ENCODE measurements at regions not wholly inside any gene's neighbourhood (a gene's known extent, or its start where the extent isn't known, plus 50 kb on each side); places are given as distances from the start of the nearest gene placed in this dataset.

GRCh38 chr6:132088150-132088549, 137.0 kb upstream of the CCN2 start:
- DNase-seq, result no peak
- H3K36me3 Mint-ChIP-seq, result no peaks in the 10 kb centered on the region
- no peaks in the 10 kb centered on the region for H3K27me3 Mint-ChIP-seq
- peaks cover 0 to 4% (median 0%) of the 10 kb centered on the region in 7 donors for H3K9me3 Mint-ChIP-seq
- no peaks in the 10 kb centered on the region for H3K4me1 ChIP-seq (ENCODE audit: control insufficient read depth, insufficient read depth, low read length, poor library complexity, severe bottlenecking)
- no peak for ATAC-seq (ENCODE audit: low read depth in 2 of 2)
- H3K4me1 Mint-ChIP-seq, result no peaks in the 10 kb centered on the region
- H3K9me3 ChIP-seq (ENCODE audit: control insufficient read depth in 2 of 2, low read length in 2 of 2), result no peaks in the 10 kb centered on the region
- H3K4me3 Mint-ChIP-seq, result no peak overlapping the region
- no peak overlapping the region for H3K27ac Mint-ChIP-seq
- H3K27me3 ChIP-seq (ENCODE audit: control insufficient read depth, insufficient read depth, low read length), result no peaks in the 10 kb centered on the region
- H3K27ac ChIP-seq (ENCODE audit: insufficient read depth, low read length, poor library complexity, severe bottlenecking), result no peak overlapping the region
- no peaks in the 10 kb centered on the region for H3K36me3 ChIP-seq (ENCODE audit: control insufficient read depth, insufficient read depth, low read length)
- no peak overlapping the region for H3K4me3 ChIP-seq (ENCODE audit: low read depth, low read length)

GRCh38 chr6:132087391-132087790, 136.2 kb upstream of the CCN2 start:
- Mint-ChIP-seq H3K4me3 (no peak overlapping the region), H3K27me3 (no peaks in the 10 kb centered on the region), H3K9me3 (peaks cover 0 to 4% (median 2%) of the 10 kb centered on the region in 7 donors), H3K4me1 (no peaks in the 10 kb centered on the region), H3K36me3 (no peaks in the 10 kb centered on the region), H3K27ac (no peak overlapping the region)
- ATAC-seq (ENCODE audit: low read depth in 2 of 2) (no peak), DNase-seq (no peak)
- no peak overlapping the region for H3K27ac ChIP-seq (ENCODE audit: insufficient read depth, low read length, poor library complexity, severe bottlenecking)
- H3K4me1 ChIP-seq (ENCODE audit: control insufficient read depth, insufficient read depth, low read length, poor library complexity, severe bottlenecking), result no peaks in the 10 kb centered on the region
- H3K36me3 ChIP-seq (ENCODE audit: control insufficient read depth, insufficient read depth, low read length), result no peaks in the 10 kb centered on the region
- H3K27me3 ChIP-seq (ENCODE audit: control insufficient read depth, insufficient read depth, low read length), result no peaks in the 10 kb centered on the region
- H3K9me3 ChIP-seq (ENCODE audit: control insufficient read depth in 2 of 2, low read length in 2 of 2), result no peaks in the 10 kb centered on the region
- no peak overlapping the region for H3K4me3 ChIP-seq (ENCODE audit: low read depth, low read length)

- Mint-ChIP-seq H3K27ac (no peak overlapping the region), H3K36me3 (no peaks in the 10 kb centered on the region), H3K9me3 (peaks cover 0 to 5% (median 0%) of the 10 kb centered on the region in 7 donors), H3K4me1 (no peaks in the 10 kb centered on the region), H3K27me3 (no peaks in the 10 kb centered on the region), H3K4me3 (no peak overlapping the region)
- H3K36me3 ChIP-seq (ENCODE audit: control insufficient read depth, insufficient read depth, low read length), result no peaks in the 10 kb centered on the region
- no peaks in the 10 kb centered on the region for H3K9me3 ChIP-seq (ENCODE audit: control insufficient read depth in 2 of 2, low read length in 2 of 2)
- DNase-seq (no peak), ATAC-seq (ENCODE audit: low read depth in 2 of 2) (no peak)
- H3K4me3 ChIP-seq (ENCODE audit: low read depth, low read length), result no peak overlapping the region
- H3K4me1 ChIP-seq (ENCODE audit: control insufficient read depth, insufficient read depth, low read length, poor library complexity, severe bottlenecking), result no peaks in the 10 kb centered on the region
- H3K27ac ChIP-seq (ENCODE audit: insufficient read depth, low read length, poor library complexity, severe bottlenecking), result no peak overlapping the region
- H3K27me3 ChIP-seq (ENCODE audit: control insufficient read depth, insufficient read depth, low read length), result no peaks in the 10 kb centered on the region
Observed at GRCh38 chr6:132085731-132086130, 134.6 kb upstream of the CCN2 start.

- H3K27me3 Mint-ChIP-seq, result no peaks in the 10 kb centered on the region
- peaks cover 0 to 5% (median 0%) of the 10 kb centered on the region in 7 donors for H3K9me3 Mint-ChIP-seq
- no peaks in the 10 kb centered on the region for H3K36me3 Mint-ChIP-seq
- ATAC-seq (ENCODE audit: low read depth in 2 of 2) (no peak), DNase-seq (no peak)
- H3K9me3 ChIP-seq (ENCODE audit: control insufficient read depth in 2 of 2, low read length in 2 of 2), result no peaks in the 10 kb centered on the region
- H3K4me3 ChIP-seq (ENCODE audit: low read depth, low read length), result no peak overlapping the region
- no peaks in the 10 kb centered on the region for H3K4me1 ChIP-seq (ENCODE audit: control insufficient read depth, insufficient read depth, low read length, poor library complexity, severe bottlenecking)
- no peaks in the 10 kb centered on the region for H3K27me3 ChIP-seq (ENCODE audit: control insufficient read depth, insufficient read depth, low read length)
- no peak overlapping the region for H3K27ac ChIP-seq (ENCODE audit: insufficient read depth, low read length, poor library complexity, severe bottlenecking)
- no peak overlapping the region for H3K27ac Mint-ChIP-seq
- H3K4me3 Mint-ChIP-seq, result no peak overlapping the region
- no peaks in the 10 kb centered on the region for H3K36me3 ChIP-seq (ENCODE audit: control insufficient read depth, insufficient read depth, low read length)
- no peaks in the 10 kb centered on the region for H3K4me1 Mint-ChIP-seq
Observed at GRCh38 chr6:132084811-132085509, 133.8 kb upstream of the CCN2 start.

- H3K27me3 Mint-ChIP-seq, result no peaks in the 10 kb centered on the region
- ATAC-seq (ENCODE audit: low read depth in 2 of 2), result no peak
- no peaks in the 10 kb centered on the region for H3K27me3 ChIP-seq (ENCODE audit: control insufficient read depth, insufficient read depth, low read length)
Observed at GRCh38 chr6:132082421-132082820, 131.2 kb upstream of the CCN2 start.

GRCh38 chr6:132081338-132081737, 130.2 kb upstream of the CCN2 start:
- H3K27me3 ChIP-seq (ENCODE audit: control insufficient read depth, insufficient read depth, low read length), result no peaks in the 10 kb centered on the region
- H3K4me1 ChIP-seq (ENCODE audit: control insufficient read depth, insufficient read depth, low read length, poor library complexity, severe bottlenecking), result no peaks in the 10 kb centered on the region
- Mint-ChIP-seq H3K27me3 (no peaks in the 10 kb centered on the region), H3K4me1 (no peaks in the 10 kb centered on the region), H3K9me3 (peaks cover 0 to 5% (median 0%) of the 10 kb centered on the region in 7 donors), H3K27ac (no peak overlapping the region), H3K36me3 (no peaks in the 10 kb centered on the region), H3K4me3 (no peak overlapping the region)
- H3K27ac ChIP-seq (ENCODE audit: insufficient read depth, low read length, poor library complexity, severe bottlenecking), result no peak overlapping the region
- no peaks in the 10 kb centered on the region for H3K36me3 ChIP-seq (ENCODE audit: control insufficient read depth, insufficient read depth, low read length)
- ATAC-seq (ENCODE audit: low read depth in 2 of 2), result no peak
- no peak overlapping the region for H3K4me3 ChIP-seq (ENCODE audit: low read depth, low read length)
- DNase-seq, result no peak
- no peaks in the 10 kb centered on the region for H3K9me3 ChIP-seq (ENCODE audit: control insufficient read depth in 2 of 2, low read length in 2 of 2)

More at GRCh38 chr6:132082421-132082820, 131.2 kb upstream of the CCN2 start:
- Histone ChIP-seq H3K27ac (ENCODE audit: insufficient read depth, low read length, poor library complexity, severe bottlenecking) (no peak overlapping the region), H3K4me3 (ENCODE audit: low read depth, low read length) (no peak overlapping the region), H3K9me3 (ENCODE audit: control insufficient read depth in 2 of 2, low read length in 2 of 2) (no peaks in the 10 kb centered on the region), H3K4me1 (ENCODE audit: control insufficient read depth, insufficient read depth, low read length, poor library complexity, severe bottlenecking) (no peaks in the 10 kb centered on the region), H3K36me3 (ENCODE audit: control insufficient read depth, insufficient read depth, low read length) (no peaks in the 10 kb centered on the region)
- DNase-seq, result no peak
- H3K27ac Mint-ChIP-seq, result no peak overlapping the region
- H3K4me3 Mint-ChIP-seq, result no peak overlapping the region
- H3K36me3 Mint-ChIP-seq, result no peaks in the 10 kb centered on the region
- peaks cover 0 to 5% (median 0%) of the 10 kb centered on the region in 7 donors for H3K9me3 Mint-ChIP-seq
- no peaks in the 10 kb centered on the region for H3K4me1 Mint-ChIP-seq

- H3K27ac ChIP-seq (ENCODE audit: insufficient read depth, low read length, poor library complexity, severe bottlenecking), result no peak overlapping the region
- no peak overlapping the region for H3K4me3 Mint-ChIP-seq
- no peak for DNase-seq
- no peaks in the 10 kb centered on the region for H3K9me3 ChIP-seq (ENCODE audit: control insufficient read depth in 2 of 2, low read length in 2 of 2)
- H3K4me3 ChIP-seq (ENCODE audit: low read depth, low read length), result no peak overlapping the region
- H3K27ac Mint-ChIP-seq, result no peak overlapping the region
- no peaks in the 10 kb centered on the region for H3K4me1 Mint-ChIP-seq
- H3K36me3 ChIP-seq (ENCODE audit: control insufficient read depth, insufficient read depth, low read length), result no peaks in the 10 kb centered on the region
- H3K27me3 ChIP-seq (ENCODE audit: control insufficient read depth, insufficient read depth, low read length), result no peaks in the 10 kb centered on the region
- peaks cover 0 to 5% (median 0%) of the 10 kb centered on the region in 7 donors for H3K9me3 Mint-ChIP-seq
- no peaks in the 10 kb centered on the region for H3K4me1 ChIP-seq (ENCODE audit: control insufficient read depth, insufficient read depth, low read length, poor library complexity, severe bottlenecking)
- ATAC-seq (ENCODE audit: low read depth in 2 of 2), result no peak
- H3K27me3 Mint-ChIP-seq, result no peaks in the 10 kb centered on the region
- H3K36me3 Mint-ChIP-seq, result no peaks in the 10 kb centered on the region
Observed at GRCh38 chr6:132079286-132079685, 128.1 kb upstream of the CCN2 start.

- H3K36me3 ChIP-seq (ENCODE audit: control insufficient read depth, insufficient read depth, low read length), result no peaks in the 10 kb centered on the region
- ATAC-seq (ENCODE audit: low read depth in 2 of 2) (no peak), DNase-seq (no peak)
- no peaks in the 10 kb centered on the region for H3K36me3 Mint-ChIP-seq
- H3K4me3 Mint-ChIP-seq, result no peak overlapping the region
- no peaks in the 10 kb centered on the region for H3K27me3 Mint-ChIP-seq
- no peak overlapping the region for H3K4me3 ChIP-seq (ENCODE audit: low read depth, low read length)
- no peak overlapping the region for H3K27ac ChIP-seq (ENCODE audit: insufficient read depth, low read length, poor library complexity, severe bottlenecking)
- peaks cover 0 to 3% (median 0%) of the 10 kb centered on the region in 7 donors for H3K9me3 Mint-ChIP-seq
- no peaks in the 10 kb centered on the region for H3K27me3 ChIP-seq (ENCODE audit: control insufficient read depth, insufficient read depth, low read length)
- no peaks in the 10 kb centered on the region for H3K4me1 Mint-ChIP-seq
- H3K27ac Mint-ChIP-seq, result no peak overlapping the region
- no peaks in the 10 kb centered on the region for H3K4me1 ChIP-seq (ENCODE audit: control insufficient read depth, insufficient read depth, low read length, poor library complexity, severe bottlenecking)
- no peaks in the 10 kb centered on the region for H3K9me3 ChIP-seq (ENCODE audit: control insufficient read depth in 2 of 2, low read length in 2 of 2)
Observed at GRCh38 chr6:132076452-132076851, 125.3 kb upstream of the CCN2 start.
